H1 (cell line): ENCODE measurements at regions not wholly inside any gene's neighbourhood (a gene's known extent, or its start where the extent isn't known, plus 50 kb on each side); places are given as distances from the start of the nearest gene placed in this dataset.

Source experiments
- CTCF ChIA-PET: fragments of 300-600 bp; sonication (Branson Sonifier 250); formaldehyde crosslinking; loops from one replicate; lab custom pipeline; 2021; ENCODE audit not compliant: partially characterized antibody; lab: Charles Lee
- POLR2A ChIA-PET: fragments of 300-600 bp; sonication (Branson Sonifier 250); formaldehyde crosslinking; loops from one replicate; lab custom pipeline; 2021; ENCODE audit warnings: inconsistent platforms; ENCODE audit not compliant: partially characterized antibody; lab: Charles Lee
- DNase-seq, 2 experiments: peaks; one replicate each; pipeline versions ENCODE4 v3.0.0 to v3.0.0-alpha.2; 2010 to 2022; ENCODE audit warnings: low spot score in 2 of 2, low read depth in 1 of 2, mixed read lengths in 1 of 2
- FAIRE-seq: peaks from 2 replicates; lab custom pipeline; 2011; peaks lifted over from hg19 to GRCh38; lab: Jason Lieb, UNC
- H2AFZ ChIP-seq: 2 replicates; pipeline ENCODE4 v1.8.1; 2012; ENCODE audit warnings: low read length, inconsistent platforms
- H2AK5ac ChIP-seq: 2 replicates; pipeline ENCODE4 v1.6.1; 2013; ENCODE audit warnings: low read depth, low read length
- H2BK120ac ChIP-seq: replicated peaks from 2 replicates; pipeline ENCODE3; 2013; ENCODE audit warnings: low read depth, low read length, inconsistent platforms
- H2BK12ac ChIP-seq: 2 replicates; pipeline ENCODE4 v1.6.1; 2013; ENCODE audit warnings: low read depth, low read length
- H2BK15ac ChIP-seq: 2 replicates; pipeline ENCODE4 v1.6.1; 2013; ENCODE audit warnings: low read length
- H2BK20ac ChIP-seq: 2 replicates; pipeline ENCODE4 v1.6.1; 2013; ENCODE audit warnings: low read length
- H2BK5ac ChIP-seq: 2 replicates; pipeline ENCODE4 v1.6.1; 2013; ENCODE audit warnings: low read depth, low read length
- H3K14ac ChIP-seq: 2 replicates; pipeline ENCODE4 v1.6.1; 2013; ENCODE audit warnings: inconsistent platforms; ENCODE audit not compliant: insufficient read length
- H3K18ac ChIP-seq: 2 replicates; pipeline ENCODE4 v1.6.1; 2013; ENCODE audit warnings: low read length; ENCODE audit errors: extremely low read depth
- H3K23ac ChIP-seq: 2 replicates; pipeline ENCODE4 v1.6.1; 2013; ENCODE audit warnings: inconsistent platforms; ENCODE audit not compliant: insufficient read length
- H3K23me2 ChIP-seq: 2 replicates; pipeline ENCODE4 v1.6.1; 2013; ENCODE audit warnings: low read depth, low read length
- H3K27ac ChIP-seq: 2 replicates; pipeline ENCODE4 v1.6.1; 2011; ENCODE audit warnings: low read depth, low read length, inconsistent platforms
- H3K27me3 ChIP-seq, 4 experiments: replicated peaks in 1 of 4; 1 replicate in 1 of 4; 2 replicates in 3 of 4; pipeline versions ENCODE4 v1.6.1 to v1.8.1; 2011 to 2013; ENCODE audit warnings: low read length in 3 of 4, mild to moderate bottlenecking in 3 of 4, inconsistent platforms in 2 of 4, mixed read lengths in 2 of 4, moderate library complexity in 1 of 4; ENCODE audit not compliant: control insufficient read depth in 3 of 4, insufficient read depth in 3 of 4; ENCODE audit errors: extremely low read depth in 1 of 4
- H3K36me3 ChIP-seq, 4 experiments: 2 replicates each; pipeline versions ENCODE4 v1.6.1 to v1.8.1; 2011 to 2013; ENCODE audit warnings: mild to moderate bottlenecking in 4 of 4, low read length in 3 of 4, moderate library complexity in 2 of 4, control low read depth in 1 of 4, inconsistent platforms in 1 of 4; ENCODE audit not compliant: insufficient read depth in 4 of 4, control insufficient read depth in 2 of 4
- H3K4ac ChIP-seq: replicated peaks from 2 replicates; pipeline ENCODE3; 2013; ENCODE audit warnings: low read length, low read depth, mixed read lengths, inconsistent platforms; ENCODE audit not compliant: insufficient read length
- H3K4me1 ChIP-seq, 4 experiments: replicated peaks in 1 of 4; 1 replicate in 1 of 4; 2 replicates in 3 of 4; pipeline versions ENCODE4 v1.6.1 to v1.8.1; 2011 to 2013; ENCODE audit warnings: low read length in 3 of 4, inconsistent platforms in 2 of 4, mixed read lengths in 1 of 4; ENCODE audit not compliant: insufficient read depth in 4 of 4, control insufficient read depth in 3 of 4
- H3K4me2 ChIP-seq, 2 experiments: 2 replicates each; pipeline versions ENCODE4 v1.6.1 to v1.8.1; 2011 to 2013; ENCODE audit warnings: low read depth in 2 of 2, low read length in 2 of 2, control low read depth in 1 of 2, inconsistent platforms in 1 of 2, mild to moderate bottlenecking in 1 of 2; ENCODE audit not compliant: insufficient read depth in 1 of 2
- H3K4me3 ChIP-seq, 4 experiments: fragments of 200-600, 300-600 bp in 1 of 4; sonication (generic), shearing (Covaris generic), sonication (Bioruptor Twin) in 1 of 4; 2 replicates each; pipeline versions ENCODE4 v1.5.1 to v1.8.1; 2011 to 2016; ENCODE audit warnings: low read length in 4 of 4, low read depth in 3 of 4, control low read depth in 2 of 4, inconsistent platforms in 2 of 4, mild to moderate bottlenecking in 2 of 4, mixed read lengths in 1 of 4, moderate library complexity in 1 of 4; ENCODE audit not compliant: insufficient read depth in 2 of 4; ENCODE audit errors: extremely low read depth in 1 of 4
- H3K56ac ChIP-seq: replicated peaks from 2 replicates; pipeline ENCODE3; 2013; ENCODE audit warnings: low read depth, mild to moderate bottlenecking, mixed read lengths, low read length, inconsistent platforms; ENCODE audit not compliant: insufficient read length
- H3K79me1 ChIP-seq: 2 replicates; pipeline ENCODE4 v1.6.1; 2013; ENCODE audit warnings: low read depth, low read length, control low read depth
- H3K79me2 ChIP-seq, 2 experiments: 2 replicates each; pipeline versions ENCODE4 v1.6.1 to v1.8.1; 2012 to 2013; ENCODE audit warnings: low read length in 2 of 2, mild to moderate bottlenecking in 2 of 2, inconsistent platforms in 1 of 2; ENCODE audit not compliant: insufficient read depth in 2 of 2, control insufficient read depth in 1 of 2
- H3K9ac ChIP-seq, 4 experiments: replicated peaks in 1 of 4; 1 replicate in 1 of 4; 2 replicates in 3 of 4; pipeline versions ENCODE4 v1.6.1 to v1.8.1; 2011 to 2013; ENCODE audit warnings: low read depth in 3 of 4, low read length in 3 of 4, control low read depth in 2 of 4, mild to moderate bottlenecking in 2 of 4, moderate library complexity in 2 of 4, inconsistent platforms in 1 of 4; ENCODE audit errors: extremely low read depth in 1 of 4
- H3K9me3 ChIP-seq, 2 experiments: 2 replicates each; pipeline versions ENCODE4 v1.6.1 to v1.8.1; 2012 to 2013; ENCODE audit warnings: mild to moderate bottlenecking in 2 of 2, moderate library complexity in 2 of 2, control low read depth in 1 of 2, inconsistent platforms in 1 of 2, low read depth in 1 of 2, low read length in 1 of 2, mixed read lengths in 1 of 2; ENCODE audit not compliant: insufficient read depth in 2 of 2
- H4K20me1 ChIP-seq, 2 experiments: replicated peaks in 1 of 2; 2 replicates each; pipeline versions ENCODE3 to v1.8.1; 2011 to 2013; ENCODE audit warnings: inconsistent platforms in 2 of 2, low read length in 2 of 2, mild to moderate bottlenecking in 1 of 2; ENCODE audit not compliant: insufficient read depth in 2 of 2, control insufficient read depth in 1 of 2
- H4K5ac ChIP-seq: 2 replicates; pipeline ENCODE4 v1.6.1; 2013; ENCODE audit warnings: low read length, low read depth, mixed read lengths, inconsistent platforms; ENCODE audit not compliant: insufficient read length
- H4K8ac ChIP-seq: 2 replicates; pipeline ENCODE4 v1.8.0; 2013; ENCODE audit warnings: mild to moderate bottlenecking, moderate library complexity, low read length, inconsistent platforms; ENCODE audit not compliant: insufficient read depth; ENCODE audit errors: extremely low read depth
- H4K91ac ChIP-seq: replicated peaks from 2 replicates; pipeline ENCODE3; 2013; ENCODE audit warnings: low read length, mixed read lengths, inconsistent platforms; ENCODE audit not compliant: insufficient read length
- EGR1 ChIP-seq: IDR thresholded peaks from 2 replicates; pipeline ENCODE4 v1.6.1; 2011; ENCODE audit warnings: low read depth, low read length, borderline replicate concordance
- TCF12 ChIP-seq: IDR thresholded peaks from 2 replicates; pipeline ENCODE4 v1.6.1; 2011; ENCODE audit warnings: low read depth, mild to moderate bottlenecking, low read length
- WGBS, 2 experiments: shearing (Covaris generic) in 1 of 2; methylation state at CpG; one replicate each; pipeline versions ENCODE4 v1.1.6 to v1.1.7; 2013 to 2015; ENCODE audit warnings: low lambda C conversion rate in 2 of 2, mixed read lengths in 2 of 2, inconsistent platforms in 1 of 2, low coverage in 1 of 2, missing lambda C conversion rate in 1 of 2; ENCODE audit not compliant: insufficient replicate concordance in 2 of 2, insufficient coverage in 1 of 2, insufficient read length in 1 of 2; ENCODE audit errors: extremely low coverage in 1 of 2, missing lambda C conversion rate in 1 of 2; 5-methylcytosine and 5-hydroxymethylcytosine counted together
- TF ChIP-seq, protein P1 (sequence below): IDR thresholded peaks from 2 replicates; pipeline ENCODE4 v1.6.1; 2012; ENCODE audit warnings: inconsistent platforms
- TF ChIP-seq, protein P2 (sequence below): IDR thresholded peaks from 2 replicates; pipeline ENCODE4 v1.6.1; 2011; ENCODE audit warnings: low read depth, mild to moderate bottlenecking, low read length; ENCODE audit not compliant: insufficient read depth

DNA sequence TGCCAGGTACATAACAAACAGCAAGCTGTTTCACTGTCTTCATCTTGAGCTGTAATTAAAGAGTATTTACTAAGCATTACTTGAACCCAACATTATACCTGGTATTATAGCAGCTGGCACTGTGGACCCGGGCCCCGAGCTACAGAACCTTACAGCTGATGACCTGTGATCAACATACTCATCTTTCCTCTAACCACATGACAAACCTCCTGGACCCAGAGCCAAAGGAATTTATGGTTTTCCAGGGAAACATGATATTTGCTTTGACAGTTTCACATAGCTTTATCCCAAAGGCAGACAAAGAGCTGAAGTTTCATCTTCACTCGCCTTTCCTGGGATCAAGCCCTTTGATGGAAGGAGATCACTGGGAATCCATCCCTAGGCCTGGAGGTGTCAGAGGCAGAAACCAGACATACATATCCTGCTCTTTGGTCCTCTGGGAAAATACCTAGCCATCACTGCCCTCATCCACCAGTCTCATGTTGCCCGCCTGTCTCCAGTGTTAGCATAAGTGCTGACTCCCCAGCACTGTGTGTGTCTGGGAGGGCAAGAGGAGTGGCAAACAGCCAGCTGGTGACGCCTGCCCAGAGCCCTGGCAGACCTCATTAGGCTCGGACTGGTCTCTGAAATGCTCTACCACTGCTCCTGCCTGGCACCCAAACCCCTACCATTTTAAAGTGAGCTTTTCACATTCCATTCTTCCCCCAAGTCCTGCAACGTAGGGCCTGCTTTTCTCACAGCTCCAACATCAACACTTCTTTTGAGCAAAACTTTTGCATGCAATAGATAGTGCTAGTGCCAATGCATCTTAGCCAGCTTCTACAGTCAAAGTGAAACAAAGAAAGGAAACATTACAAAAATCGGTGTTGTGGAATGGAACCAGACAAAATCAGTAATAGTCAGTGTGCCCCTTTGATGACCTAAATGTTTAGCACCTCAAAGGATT lies 138.8 kb upstream of the CTAGE1 start:
- H3K18ac ChIP-seq: no peak overlapping the region
- WGBS, 2 experiments: 86% methylated on average over 8 of the region's 8 CpGs; no CpG with 5 or more reads in 1 of the 2 experiments
- peaks cover 7 to 28% (median 27%) of the 10 kb centered on the region in 4 experiments for H3K27me3 ChIP-seq
- H2BK120ac ChIP-seq: no peak overlapping the region
- no peaks in the 10 kb centered on the region for H3K36me3 ChIP-seq
- no peak overlapping the region for H3K56ac ChIP-seq
- H3K79me1 ChIP-seq: no peaks in the 10 kb centered on the region
- H4K8ac ChIP-seq: no peak overlapping the region
- no peak overlapping the region for H3K4ac ChIP-seq
- H3K23ac ChIP-seq: no peak overlapping the region
- H4K20me1 ChIP-seq: no peaks in the 10 kb centered on the region
- H3K4me1 ChIP-seq: peaks cover 0 to 3% (median 2%) of the 10 kb centered on the region in 4 experiments; a peak in 4 of 7 replicates
- POLR2A ChIA-PET: no interaction called here
- H3K4me3 ChIP-seq: no peak overlapping the region
- no peak overlapping the region for H3K27ac ChIP-seq
- H4K91ac ChIP-seq: no peak overlapping the region
- no peak overlapping the region for H2BK20ac ChIP-seq
- no peak overlapping the region for H2BK15ac ChIP-seq
- no peak overlapping the region for H4K5ac ChIP-seq
- no peak overlapping the region for H3K4me2 ChIP-seq
- no peak overlapping the region for H2BK5ac ChIP-seq
- no peak overlapping the region for H3K9ac ChIP-seq
- no peak for DNase-seq
- CTCF ChIA-PET: interaction anchor here (1.0 to 1.4 kb wide), 3 partner anchors 148 to 559 kb away, joined by 3 read pairs; no protein-coding TSS in a partner anchor
- FAIRE-seq: no peak
- no peak overlapping the region for H2AFZ ChIP-seq
- no peaks in the 10 kb centered on the region for H3K9me3 ChIP-seq
- TF ChIP-seq, protein P1, sequence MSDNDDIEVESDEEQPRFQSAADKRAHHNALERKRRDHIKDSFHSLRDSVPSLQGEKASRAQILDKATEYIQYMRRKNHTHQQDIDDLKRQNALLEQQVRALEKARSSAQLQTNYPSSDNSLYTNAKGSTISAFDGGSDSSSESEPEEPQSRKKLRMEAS: no peak
- TF ChIP-seq EGR1 (no peak), TCF12 (no peak)
- TF ChIP-seq, protein P2, sequence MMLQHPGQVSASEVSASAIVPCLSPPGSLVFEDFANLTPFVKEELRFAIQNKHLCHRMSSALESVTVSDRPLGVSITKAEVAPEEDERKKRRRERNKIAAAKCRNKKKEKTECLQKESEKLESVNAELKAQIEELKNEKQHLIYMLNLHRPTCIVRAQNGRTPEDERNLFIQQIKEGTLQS: no peak
- no peak overlapping the region for H3K14ac ChIP-seq
- no peak overlapping the region for H2BK12ac ChIP-seq
- no peak overlapping the region for H2AK5ac ChIP-seq
- H3K23me2 ChIP-seq: peaks cover 6% of the 10 kb centered on the region; the same call in 1 of the 2 replicates
- H3K79me2 ChIP-seq: no peaks in the 10 kb centered on the region
